ENCODE measurements at regions not wholly inside any gene's neighbourhood (a gene's known extent, or its start where the extent isn't known, plus 50 kb on each side); places are given as distances from the start of the nearest gene placed in this dataset.
"Not testable (repeated sequence)": the region's sequence is repeated elsewhere in the genome, so short reads cannot be mapped to it uniquely, and the experiment has no call there.

DNA sequence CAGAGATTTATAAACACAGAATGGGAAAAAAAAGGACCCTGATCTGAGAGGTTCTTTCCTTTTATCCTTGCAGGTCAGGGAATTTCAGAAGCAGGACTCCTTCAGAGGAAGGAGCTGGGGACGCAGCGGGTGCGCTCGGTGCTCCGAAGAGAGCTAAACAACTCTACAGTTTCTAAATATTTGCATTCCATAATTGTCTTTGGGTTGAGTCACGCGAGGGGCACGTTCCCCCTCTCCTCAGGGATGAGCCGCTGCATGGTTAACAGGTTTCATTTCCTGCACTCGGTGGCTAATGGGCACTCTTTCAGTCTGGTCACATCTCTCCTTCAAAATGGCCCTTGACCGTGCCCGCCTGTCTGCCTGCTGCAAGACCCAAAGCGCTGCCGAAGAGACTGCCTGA, 165.0 kb upstream of the HMHB1 start:
- in situ Hi-C loops (cut with MboI; ENCODE audit: low pct_unique_long_range_greater_than_20kb, low sequenced_read_pairs), result no loop called here
- no peak for DNase-seq

DNA sequence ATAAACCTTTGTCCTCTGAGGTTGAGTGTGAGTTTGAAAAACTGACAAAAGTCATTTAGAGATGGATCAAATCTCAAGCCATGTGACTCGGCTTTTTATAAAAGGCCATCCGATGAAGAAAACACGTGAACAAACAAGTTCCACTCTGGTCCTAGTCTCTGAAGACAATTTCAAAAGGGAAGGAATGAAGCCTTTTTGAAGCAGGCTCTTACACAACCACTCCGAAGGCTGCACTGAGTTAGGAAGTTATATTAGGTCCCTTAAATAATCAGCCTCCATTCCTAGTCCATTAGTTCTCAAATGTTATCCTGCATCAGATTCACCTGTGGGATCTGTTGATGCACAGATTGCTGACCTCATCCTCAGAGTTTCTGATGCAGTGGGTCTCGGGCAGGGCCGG, 166.6 kb upstream of the HMHB1 start:
- no peak for DNase-seq
- in situ Hi-C loops (cut with MboI; ENCODE audit: low pct_unique_long_range_greater_than_20kb, low sequenced_read_pairs), result no loop called here

DNA sequence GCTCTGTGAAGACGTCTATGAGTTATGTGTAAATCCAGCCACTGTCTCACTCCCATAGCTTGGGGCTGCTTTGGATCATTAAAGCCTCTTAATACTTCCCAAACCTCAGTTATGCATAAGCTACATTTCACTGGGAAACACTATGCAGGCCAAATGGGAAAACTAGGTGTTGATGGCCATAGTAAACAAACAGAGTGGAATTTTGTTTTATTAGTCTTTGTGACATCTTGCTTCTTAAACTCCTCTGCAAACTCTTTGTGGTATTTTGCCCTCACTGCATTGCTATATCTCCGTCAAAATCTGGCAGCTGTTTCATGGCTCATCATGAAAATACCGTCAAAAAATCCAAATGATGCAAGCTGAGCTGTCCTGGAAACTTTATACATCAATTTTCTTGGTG, 167.2 kb upstream of the HMHB1 start:
- in situ Hi-C loops (cut with MboI; ENCODE audit: low pct_unique_long_range_greater_than_20kb, low sequenced_read_pairs), result no loop called here

DNA sequence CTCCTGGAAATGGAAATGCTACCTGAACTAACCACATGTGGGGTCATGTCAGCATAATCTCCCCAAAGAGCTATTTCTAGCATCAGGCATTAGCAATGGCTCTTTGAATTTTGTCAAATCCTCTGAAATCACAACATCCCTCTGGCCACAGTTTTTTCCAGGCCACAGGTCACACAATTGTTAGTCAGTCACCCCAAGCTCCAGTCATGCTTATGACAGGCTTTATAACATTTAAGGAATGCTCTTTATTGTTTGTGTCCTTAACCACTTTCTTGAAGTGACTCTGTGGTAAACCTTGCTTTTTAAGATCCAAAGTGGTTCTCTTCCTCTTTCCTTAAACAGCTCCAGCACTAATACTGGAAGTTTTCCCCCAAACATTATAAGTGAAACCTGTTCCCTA, 169.2 kb upstream of the HMHB1 start:
- in situ Hi-C loops (cut with MboI; ENCODE audit: low pct_unique_long_range_greater_than_20kb, low sequenced_read_pairs), result no loop called here
- DNase-seq, result no peak

More for the DNA sequence above, 167.2 kb upstream of the HMHB1 start:
- DNase-seq, result no peak

DNA sequence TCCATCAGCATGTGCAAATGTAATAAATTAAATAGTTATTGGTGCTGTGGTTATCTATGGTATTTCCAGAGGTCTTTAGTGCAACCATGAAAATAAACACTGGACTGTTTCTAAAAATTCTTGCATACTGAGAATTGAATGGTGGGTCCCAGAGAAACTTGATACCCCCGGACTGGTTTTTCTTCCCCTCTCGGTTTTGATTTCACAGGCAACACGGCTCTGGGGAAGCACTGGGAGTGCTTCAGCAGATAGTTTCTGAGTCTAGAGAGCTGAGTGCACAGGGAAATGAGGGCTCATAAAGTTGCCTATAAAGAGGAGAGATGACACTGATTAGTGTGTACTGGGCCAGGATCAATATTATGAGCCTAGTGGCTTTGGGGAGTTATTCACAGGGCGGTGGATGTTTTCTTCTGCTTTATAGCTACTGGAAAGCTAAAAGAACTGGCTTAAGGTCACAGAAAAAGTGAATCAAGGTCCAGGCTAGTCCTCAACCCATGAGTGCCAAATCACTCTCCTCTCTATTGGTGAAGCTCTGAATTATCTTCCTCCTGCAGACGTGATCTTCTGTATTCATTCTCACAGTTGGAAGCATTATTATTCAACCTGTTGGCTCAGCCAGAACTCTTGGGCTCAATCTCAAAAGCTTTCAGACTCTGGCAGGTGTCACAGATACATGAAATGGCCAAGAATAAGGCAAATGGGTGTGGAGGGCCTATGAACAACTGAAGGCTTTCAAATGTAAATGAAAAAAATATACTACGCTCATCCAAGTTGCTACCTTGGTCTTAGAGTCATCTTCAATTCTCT, 170.2 kb upstream of the HMHB1 start:
- in situ Hi-C loops (cut with MboI; ENCODE audit: low pct_unique_long_range_greater_than_20kb, low sequenced_read_pairs), result no loop called here
- no peak for DNase-seq

DNA sequence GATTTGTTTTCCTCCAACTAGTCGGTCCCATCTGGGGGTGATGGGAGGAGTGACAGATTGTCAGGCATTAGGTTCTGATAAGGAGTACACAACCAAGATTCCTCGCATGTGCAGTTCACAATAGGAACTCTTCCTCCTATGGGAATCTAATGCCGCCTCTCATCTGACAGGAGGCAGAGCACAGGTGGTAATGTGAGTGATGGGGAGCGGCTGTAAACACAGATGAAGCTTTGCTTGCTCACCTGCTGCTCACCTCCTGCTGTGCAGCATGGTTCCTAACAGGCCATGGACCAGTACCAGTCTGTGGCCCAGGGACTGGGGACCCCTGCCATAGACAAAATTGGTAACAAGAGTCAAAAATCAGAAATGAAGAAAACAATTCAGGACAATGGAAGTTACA, 173.3 kb upstream of the HMHB1 start:
- DNase-seq, result no peak
- in situ Hi-C loops (cut with MboI; ENCODE audit: low pct_unique_long_range_greater_than_20kb, low sequenced_read_pairs), result no loop called here

DNA sequence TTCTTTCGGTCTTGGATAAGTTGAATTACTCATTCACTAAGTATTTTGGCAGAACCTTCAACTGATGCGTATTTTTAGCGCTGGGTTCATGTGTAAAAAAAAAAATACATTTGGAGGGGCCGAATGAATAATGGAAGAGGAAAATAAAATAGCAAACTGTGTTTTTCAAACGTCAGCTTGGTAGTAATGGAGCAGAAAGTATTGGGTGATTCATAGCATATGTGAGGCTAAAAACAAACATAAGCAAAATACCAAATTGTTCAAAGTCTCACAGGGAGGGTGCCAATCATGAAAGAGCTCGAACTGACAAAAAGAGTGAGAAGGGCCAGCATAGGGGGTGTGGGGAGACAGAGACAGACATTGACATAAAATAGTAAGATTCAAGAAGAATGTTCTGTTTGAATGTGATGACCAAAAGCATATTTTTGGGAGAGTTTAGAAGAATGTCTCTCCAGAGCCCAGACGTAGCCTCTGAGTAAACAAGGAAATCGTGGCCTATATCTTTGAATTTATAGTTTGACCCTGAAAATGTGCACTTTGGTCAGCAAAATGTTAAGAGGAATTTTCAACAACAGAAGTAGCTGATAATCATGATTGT, 174.9 kb upstream of the HMHB1 start:
- in situ Hi-C loops (cut with MboI; ENCODE audit: low pct_unique_long_range_greater_than_20kb, low sequenced_read_pairs), result no loop called here
- DNase-seq, result no peak

DNA sequence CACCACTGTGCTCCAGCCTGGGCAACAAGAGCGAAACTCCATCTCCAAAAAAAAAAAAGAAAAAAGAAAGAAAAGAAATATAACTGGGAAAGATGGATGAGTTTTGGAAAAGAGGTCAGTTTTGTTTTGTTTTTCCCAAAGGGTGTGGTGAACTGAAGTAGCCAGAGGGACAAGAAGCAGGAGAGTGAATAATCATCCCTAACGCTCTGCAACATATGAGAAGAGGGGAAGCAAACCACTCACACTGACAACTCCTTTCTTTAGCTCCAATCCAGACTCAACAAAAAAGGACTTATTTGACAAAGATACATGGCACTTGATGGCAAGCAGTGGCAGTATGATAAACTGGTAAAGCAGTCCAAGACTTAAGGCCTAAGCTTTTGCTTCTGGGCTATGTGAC, 176.1 kb upstream of the HMHB1 start:
- in situ Hi-C loops (cut with MboI; ENCODE audit: low pct_unique_long_range_greater_than_20kb, low sequenced_read_pairs), result no loop called here
- no peak for DNase-seq

DNA sequence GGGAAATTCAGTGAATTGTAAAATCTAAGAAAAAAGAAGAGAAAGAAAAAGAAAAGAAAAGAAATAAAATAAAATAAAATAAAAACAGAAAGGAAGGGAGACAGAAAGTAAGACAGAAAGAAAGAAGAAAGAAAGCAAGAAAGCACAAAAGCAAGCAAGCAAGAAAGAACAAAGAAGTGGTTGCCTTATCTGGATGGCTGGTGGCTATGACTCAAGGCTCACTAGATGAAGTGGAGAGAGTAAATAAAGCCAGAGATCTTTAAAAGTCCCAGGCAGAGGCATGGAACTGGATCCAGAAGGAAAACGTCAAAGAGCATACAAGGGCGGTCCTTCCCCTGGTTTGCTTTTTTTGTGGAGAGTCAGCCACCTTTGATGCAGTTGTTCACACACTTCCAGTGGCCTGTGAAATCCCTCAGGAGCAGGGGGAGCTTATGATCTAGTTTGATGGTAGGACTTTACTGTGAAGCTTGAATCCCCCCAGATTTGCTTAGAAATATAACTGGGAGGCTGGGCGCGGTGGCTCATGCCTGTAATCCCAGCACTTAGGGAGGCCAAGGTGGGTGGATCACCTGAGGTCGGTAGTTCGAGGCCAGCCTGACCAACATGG, 176.7 kb upstream of the HMHB1 start:
- no peak for DNase-seq
- in situ Hi-C loops (cut with MboI; ENCODE audit: low pct_unique_long_range_greater_than_20kb, low sequenced_read_pairs), result no loop called here

DNA sequence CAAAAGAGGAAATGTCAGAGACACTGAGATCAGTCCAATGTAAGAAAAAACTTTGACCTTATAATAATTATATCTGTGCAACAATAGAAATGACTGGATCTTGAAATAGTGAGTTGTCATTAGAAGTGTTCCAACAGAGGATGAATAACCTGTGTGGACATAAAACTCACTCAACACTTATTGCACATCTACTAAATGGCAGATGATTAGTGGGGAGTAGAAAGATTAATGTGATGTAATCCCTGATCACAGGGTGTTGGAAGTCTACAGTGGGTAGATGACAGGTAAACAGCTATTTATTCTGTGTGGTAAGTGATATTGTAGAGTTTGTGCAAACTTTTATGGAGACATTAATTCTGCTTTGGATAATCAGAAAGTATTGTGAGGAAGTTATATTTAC, 177.3 kb upstream of the HMHB1 start:
- DNase-seq, result no peak
- in situ Hi-C loops (cut with MboI; ENCODE audit: low pct_unique_long_range_greater_than_20kb, low sequenced_read_pairs), result no loop called here

DNA sequence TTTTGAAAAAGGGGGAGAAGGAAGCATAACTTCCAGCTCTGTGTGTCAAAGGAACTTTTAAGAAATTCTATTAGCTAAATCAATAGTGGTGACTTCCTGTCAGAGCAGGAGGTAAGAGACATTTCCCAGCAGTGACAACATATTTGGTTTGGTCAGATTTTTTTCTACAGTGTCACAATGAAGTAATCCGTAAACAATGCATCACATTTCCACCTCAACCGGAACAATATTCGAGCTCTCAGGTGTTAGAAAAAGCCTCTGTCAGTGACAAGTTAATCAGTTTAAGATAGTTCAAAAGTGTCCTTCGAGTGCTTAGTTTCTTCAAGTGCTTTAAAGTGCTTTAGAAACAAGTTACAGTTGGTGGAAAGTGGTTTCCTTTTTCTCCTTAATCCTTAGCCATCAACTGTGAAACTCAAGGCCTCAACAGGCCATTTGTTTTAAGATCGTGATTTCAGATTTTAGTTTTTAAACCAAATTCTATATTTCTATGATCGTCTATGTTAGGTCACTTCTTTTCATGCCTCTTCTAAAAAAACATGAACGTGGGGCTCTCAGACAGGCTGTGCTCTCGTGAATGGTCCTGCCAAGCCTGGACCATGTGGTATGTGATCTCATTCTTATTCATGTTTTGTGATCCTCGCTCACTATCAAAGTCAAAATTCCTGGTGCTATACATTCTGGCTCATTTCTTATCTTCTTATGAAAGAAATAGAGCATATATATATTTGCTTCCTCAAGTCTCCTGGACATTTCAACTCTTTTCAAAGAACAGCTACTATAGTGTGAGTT, 181.9 kb upstream of the HMHB1 start:
- in situ Hi-C loops (cut with MboI; ENCODE audit: low pct_unique_long_range_greater_than_20kb, low sequenced_read_pairs), result no loop called here
- no peak for DNase-seq

DNA sequence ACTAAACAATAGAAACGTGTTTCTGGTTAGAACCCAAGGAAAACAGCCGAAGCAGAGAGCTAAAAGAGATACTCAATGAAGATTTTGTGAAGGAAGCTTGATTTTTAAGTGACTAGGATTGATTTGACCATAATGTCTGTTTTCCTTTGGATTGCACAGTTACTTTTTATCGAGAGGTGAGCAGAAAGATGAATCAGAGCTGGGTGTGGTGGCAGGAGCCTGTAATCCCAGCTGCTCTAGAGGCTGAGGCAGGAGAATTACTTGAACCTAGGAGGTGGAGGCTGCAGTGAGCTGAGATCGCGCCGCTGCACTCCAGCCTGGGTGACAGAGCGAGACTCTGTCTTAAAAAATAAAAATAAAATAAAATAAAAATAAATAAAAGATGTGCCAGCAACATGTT, 186.9 kb upstream of the HMHB1 start:
- in situ Hi-C loops (cut with MboI; ENCODE audit: low pct_unique_long_range_greater_than_20kb, low sequenced_read_pairs); DNase-seq: not testable (repeated sequence)

DNA sequence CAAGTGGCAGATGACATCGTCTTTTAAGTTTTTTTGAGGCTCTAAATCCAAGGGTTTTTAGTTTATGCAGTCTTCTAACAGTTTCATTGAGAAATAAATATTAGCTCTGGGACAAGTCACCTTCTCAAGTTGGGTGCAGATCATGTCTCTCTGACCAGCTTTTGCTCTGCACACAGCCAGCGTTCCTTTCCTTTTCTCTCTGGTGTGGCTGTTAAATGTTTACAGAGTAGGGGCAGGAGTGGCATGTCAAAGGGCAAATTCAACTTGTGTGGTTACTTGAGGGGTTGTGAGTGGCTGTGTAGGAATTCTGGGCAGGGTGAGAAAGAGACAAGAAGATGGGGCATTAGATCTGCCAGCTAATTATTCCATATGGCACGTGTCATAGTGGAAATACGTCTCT, 187.5 kb upstream of the HMHB1 start:
- in situ Hi-C loops (cut with MboI; ENCODE audit: low pct_unique_long_range_greater_than_20kb, low sequenced_read_pairs), result no loop called here
- DNase-seq, result no peak

DNA sequence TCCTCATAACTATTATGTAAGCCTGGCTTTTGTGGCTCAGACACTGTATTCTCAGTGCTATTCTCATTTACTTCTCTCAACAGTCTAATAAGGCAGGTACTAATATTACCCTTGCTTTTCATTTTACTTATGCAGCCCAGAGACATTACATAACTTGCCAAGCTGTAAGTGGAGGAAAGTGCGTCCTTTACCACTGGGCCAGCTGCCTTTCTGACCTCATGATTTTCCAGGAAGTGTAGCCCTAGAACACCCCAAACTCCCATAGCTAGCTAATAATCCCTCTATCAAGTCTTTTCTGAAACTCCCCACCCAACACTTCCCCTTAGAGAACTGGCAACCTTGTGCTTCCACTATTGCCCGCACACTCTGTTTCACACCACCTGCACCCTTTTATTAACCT, 192.9 kb upstream of the HMHB1 start:
- in situ Hi-C loops (cut with MboI; ENCODE audit: low pct_unique_long_range_greater_than_20kb, low sequenced_read_pairs), result no loop called here
- DNase-seq, result no peak

DNA sequence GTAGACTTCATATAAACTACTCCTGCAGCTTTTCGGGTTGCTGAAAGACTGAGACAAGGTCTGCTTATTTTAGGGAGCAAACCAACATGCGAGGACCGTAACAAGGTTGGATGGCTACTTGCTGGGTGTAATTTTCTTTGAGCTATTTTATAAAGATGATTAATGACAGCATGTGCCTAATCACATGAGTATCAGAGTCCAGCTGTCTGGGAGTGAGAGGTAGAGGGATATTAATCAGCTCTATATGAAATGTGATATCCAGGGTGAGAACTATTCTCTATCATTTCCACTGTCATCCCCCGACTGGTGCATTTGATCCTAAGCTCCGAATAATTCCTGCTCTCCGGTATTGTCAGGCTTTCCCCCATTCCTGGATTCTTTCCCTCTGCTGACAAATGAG, 193.8 kb upstream of the HMHB1 start:
- DNase-seq, result no peak
- in situ Hi-C loops (cut with MboI; ENCODE audit: low pct_unique_long_range_greater_than_20kb, low sequenced_read_pairs), result no loop called here

DNA sequence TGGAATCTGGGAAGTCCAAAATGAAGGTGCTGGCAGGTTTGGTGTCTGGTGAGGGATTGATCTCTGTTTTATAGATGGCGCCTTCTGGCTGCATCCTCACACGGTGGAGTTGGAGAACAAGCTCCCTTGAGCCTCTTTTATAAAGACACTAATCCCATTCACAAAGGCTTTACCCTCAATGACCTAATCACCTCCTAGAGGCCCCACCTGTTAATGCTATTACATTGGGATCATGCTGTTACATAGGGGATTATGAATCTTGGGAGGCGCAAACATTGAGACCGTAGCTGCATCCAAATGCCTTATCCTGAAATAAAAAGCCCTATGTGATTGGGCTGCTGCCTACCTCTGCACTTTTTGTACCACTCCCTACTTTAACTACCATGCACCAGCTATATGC, 197.1 kb upstream of the HMHB1 start:
- no peak for DNase-seq
- in situ Hi-C loops (cut with MboI; ENCODE audit: low pct_unique_long_range_greater_than_20kb, low sequenced_read_pairs), result no loop called here

DNA sequence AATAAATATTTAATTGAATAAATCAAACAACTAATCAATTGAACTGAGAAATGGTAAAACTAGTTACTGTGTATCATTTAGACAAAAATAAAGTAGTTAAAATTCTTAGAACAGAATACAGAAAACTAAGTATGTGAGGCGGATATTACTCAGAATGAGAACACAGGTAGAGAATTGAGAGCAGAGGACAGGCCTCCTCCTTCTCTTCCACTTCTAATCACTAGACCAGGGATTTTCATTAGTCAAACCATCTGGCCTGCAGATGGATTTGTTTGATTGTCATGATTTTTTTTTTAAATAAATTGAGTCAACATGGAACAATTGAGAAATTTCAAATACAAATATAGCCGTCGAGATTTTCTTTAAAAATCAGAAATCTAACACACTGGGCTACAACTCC, 198.6 kb upstream of the HMHB1 start:
- no peak for DNase-seq
- in situ Hi-C loops (cut with MboI; ENCODE audit: low pct_unique_long_range_greater_than_20kb, low sequenced_read_pairs), result no loop called here

DNA sequence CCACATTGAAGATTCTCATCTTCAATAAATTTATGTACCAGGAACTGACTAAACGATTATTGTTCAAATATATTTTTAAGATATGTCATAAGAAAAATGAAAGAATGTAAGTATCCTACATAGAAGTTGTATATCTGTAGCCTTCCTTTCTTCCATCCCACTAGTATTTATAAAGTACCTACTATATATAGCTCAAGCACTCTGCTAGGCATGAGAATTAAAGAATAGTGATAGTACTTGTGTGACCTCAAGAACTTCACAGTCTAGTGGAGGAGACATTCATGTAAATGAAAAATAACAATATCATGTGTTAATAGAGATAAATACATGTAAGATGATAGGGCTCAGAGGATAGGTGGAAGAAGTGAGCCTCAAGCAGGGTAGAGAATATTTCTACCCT, 201.0 kb upstream of the HMHB1 start:
- no peak for DNase-seq
- in situ Hi-C loops (cut with MboI; ENCODE audit: low pct_unique_long_range_greater_than_20kb, low sequenced_read_pairs), result no loop called here

DNA sequence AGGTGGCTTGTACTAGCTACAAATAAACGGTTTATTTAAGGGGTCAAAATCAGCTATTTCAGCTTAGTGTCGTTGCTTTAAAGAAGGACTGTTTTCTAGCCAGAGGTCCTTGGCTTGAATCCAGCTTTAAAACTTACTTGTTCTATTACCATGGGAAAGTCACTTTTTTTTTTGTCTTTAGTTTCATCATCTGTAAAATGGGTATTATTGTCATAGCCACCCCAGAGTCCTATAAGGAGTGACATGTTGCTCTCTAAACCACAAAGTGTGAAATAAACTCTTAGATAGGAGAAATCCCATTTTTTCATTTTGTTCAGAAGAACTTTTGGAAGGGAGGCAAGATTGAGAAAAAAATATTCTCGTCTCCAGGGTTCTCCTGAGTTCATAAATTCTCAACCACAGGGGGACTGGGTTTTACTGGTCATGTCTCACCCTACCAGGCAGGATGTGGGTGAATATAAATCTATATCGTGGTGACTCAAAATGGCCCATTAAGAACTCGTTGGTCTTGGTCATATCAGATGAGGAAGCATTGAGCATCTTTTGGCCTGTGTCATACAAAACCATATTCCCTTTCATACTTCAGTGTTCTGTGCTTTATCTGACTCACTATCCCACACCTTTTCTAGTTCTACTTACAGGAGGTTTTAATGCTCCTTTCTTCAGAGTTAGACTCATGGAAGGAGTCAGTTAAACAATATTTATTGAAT, 202.7 kb upstream of the NR3C1 start:
- DNase-seq, result peak; percentile 41
- in situ Hi-C loops (cut with MboI; ENCODE audit: low pct_unique_long_range_greater_than_20kb, low sequenced_read_pairs), result no loop called here
